SKM-1 (cell line): ENCODE measurements at regions not wholly inside any gene's neighbourhood (a gene's known extent, or its start where the extent isn't known, plus 50 kb on each side); places are given as distances from the start of the nearest gene placed in this dataset.
"Not testable (repeated sequence)": the region's sequence is repeated elsewhere in the genome, so short reads cannot be mapped to it uniquely, and the experiment has no call there.

Experiments used
- DNase-seq: peaks from one replicate; lab custom pipeline; 2025; ENCODE audit not compliant: unreplicated experiment; lab: John Stamatoyannopoulos, UW

- DNase-seq: no peak
Observed at GRCh38 chr4:82194329-82194728, 179.5 kb downstream of the HNRNPD start.

GRCh38 chr4:82192017-82192673, 181.6 kb downstream of the HNRNPD start:
- no peak for DNase-seq

DNA sequence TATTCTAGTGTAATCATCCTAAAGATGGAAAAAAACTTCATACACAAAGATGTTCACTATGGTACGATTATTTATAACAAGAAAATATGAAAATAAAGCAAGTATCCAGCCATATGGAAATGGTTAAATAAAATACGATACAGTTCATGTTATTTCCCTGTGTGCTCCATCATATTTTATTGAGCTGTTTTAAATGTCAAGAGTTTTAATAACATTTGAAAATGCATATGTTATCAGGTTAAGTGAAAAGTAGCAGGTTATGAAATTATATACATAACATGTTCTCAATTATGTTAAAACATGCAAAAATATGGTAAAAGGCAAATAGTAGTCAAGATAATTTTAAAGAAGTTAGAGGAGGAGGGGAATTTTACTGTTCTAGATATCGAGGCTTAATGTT, 192.0 kb downstream of the HNRNPD start:
- DNase-seq: no peak

GRCh38 chr4:82172186-82172585, 201.6 kb downstream of the HNRNPD start:
- no peak for DNase-seq

DNA sequence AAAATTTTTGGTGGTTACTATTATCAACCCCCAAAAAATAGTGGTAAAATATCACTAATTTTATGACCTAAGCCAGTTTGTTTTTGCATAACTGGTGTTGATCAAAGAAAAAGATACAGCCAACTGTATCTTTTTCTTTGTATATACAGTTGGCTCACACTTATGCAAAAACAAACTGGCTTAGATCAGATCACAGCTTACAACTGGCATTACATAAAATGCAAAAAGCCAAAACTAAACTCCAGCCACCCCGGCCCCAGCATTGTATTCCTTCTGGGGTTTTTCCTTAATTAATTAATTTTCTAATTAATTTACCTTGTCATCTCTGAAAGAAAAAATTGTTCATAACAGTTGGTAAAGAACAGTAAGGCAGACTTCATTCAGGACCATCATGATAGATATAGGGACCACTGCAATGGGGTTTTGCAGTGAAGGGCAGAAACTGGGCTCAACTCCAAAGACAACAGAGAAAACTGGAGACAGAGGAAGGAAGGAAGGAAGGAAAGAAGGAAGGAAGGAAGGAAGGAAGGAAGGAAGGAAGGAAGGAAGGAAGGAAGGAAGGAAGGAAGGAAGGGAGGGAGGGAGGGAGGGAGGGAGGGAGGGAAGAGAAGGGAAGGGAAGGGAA, 202.1 kb downstream of the HNRNPD start:
- no peak for DNase-seq

GRCh38 chr4:82149750-82150149, 224.0 kb downstream of the HNRNPD start:
- DNase-seq: no peak

DNA sequence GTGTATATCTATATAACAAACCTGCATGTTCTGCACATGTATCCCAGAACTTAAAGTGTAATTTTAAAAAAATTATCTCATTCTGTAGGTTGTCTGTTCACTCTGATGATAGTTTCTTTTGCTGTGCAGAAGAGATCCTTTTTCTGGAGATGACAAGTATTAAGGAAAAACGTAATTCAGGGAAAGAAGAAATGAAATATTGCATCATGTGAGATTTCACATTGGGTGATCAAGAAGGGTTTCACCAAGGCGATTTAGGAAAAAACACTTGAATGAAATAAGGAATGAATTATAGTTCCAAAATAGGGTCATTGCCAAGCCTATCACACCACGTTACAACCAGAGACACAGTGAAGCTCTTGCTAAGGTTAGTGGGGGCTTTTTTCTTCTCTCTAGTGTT, 227.9 kb downstream of the HNRNPD start:
- no peak for DNase-seq

DNA sequence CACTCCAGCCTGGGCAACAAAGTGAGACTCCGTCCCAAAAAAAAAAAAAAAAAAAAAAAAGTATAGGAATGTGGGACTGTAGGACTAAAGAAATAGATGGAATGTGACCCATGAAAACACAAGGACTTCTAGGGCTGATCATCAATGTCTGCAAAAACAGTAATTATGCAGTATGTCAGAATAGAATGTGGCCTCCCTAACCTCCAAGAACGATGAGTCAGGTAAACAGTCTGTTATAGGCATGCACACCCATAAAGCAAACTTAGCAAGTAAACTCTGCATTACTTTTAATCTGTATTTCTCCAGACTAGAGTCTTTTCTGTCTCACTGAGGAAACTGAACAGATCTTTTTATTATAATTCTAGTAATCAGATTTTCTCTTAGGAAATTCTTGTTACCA, 233.4 kb downstream of the HNRNPD start:
- DNase-seq: no peak

DNA sequence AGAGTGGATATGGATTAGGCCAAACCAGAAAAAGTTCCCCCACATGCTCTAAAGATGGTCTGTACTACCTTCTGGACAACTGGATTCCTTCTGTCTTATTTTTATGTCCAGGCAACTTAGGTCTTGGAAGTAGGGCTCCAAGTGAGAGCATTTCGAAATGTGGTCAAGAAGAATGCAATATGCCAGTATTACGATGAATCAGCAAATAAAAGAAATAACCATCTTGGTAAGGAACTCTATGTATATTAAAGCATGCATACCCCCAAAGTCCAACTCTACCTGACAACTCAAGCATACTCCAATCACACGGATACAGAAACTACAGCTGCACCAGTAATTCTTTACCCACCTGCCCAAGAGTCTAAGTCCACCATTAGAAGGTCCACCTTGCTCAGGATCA, 234.5 kb downstream of the HNRNPD start:
- no peak for DNase-seq

DNA sequence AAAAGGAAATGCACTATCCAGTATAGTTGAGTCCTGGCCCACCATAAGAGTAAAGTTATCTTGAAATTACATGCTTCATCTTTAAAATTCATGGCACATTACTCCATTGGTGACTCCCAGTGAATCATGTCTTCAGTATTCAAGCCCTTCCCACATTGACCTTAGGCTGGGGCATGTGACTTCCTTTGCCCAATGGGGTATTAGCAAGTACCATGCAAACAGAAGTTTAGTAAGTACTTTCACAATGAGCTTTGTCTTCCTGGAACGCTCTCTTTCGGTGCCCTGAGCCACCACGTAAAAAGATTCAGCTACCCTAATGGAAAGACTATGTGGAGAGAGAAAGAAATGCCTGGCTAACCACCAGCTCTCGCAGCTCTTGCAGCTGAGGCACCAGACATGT, 235.4 kb downstream of the HNRNPD start:
- no peak for DNase-seq

GRCh38 chr4:82136161-82136801, 237.5 kb downstream of the HNRNPD start:
- no peak for DNase-seq

DNA sequence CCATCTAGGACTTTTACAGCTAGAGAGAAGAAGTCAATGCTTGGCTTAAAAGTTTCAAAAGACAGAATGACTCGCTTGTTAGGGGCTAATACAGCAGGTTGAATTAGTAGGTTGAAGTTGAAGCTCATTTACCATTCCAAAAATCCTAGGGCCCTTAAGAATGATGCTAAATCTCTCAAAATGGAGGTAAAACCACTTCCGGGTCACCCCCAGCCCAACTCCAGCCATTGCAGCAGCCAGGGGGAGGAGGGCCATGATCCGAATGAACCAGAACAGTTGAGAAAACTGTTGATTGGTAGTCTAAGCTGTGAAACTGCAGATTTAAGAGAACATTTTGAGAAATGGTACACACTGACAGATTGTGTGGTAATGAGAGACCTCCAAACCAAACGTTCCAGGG, 245.4 kb downstream of the HNRNPD start:
- no peak for DNase-seq

GRCh38 chr4:82126512-82127040, 247.2 kb downstream of the HNRNPD start:
- no peak for DNase-seq

GRCh38 chr4:82125787-82126297, 247.9 kb downstream of the HNRNPD start:
- DNase-seq: no peak

- DNase-seq: no peak
Observed at GRCh38 chr4:82124932-82125786, 248.6 kb downstream of the HNRNPD start.

- DNase-seq: no peak
Observed at GRCh38 chr4:82124365-82124764, 249.4 kb downstream of the HNRNPD start.

DNA sequence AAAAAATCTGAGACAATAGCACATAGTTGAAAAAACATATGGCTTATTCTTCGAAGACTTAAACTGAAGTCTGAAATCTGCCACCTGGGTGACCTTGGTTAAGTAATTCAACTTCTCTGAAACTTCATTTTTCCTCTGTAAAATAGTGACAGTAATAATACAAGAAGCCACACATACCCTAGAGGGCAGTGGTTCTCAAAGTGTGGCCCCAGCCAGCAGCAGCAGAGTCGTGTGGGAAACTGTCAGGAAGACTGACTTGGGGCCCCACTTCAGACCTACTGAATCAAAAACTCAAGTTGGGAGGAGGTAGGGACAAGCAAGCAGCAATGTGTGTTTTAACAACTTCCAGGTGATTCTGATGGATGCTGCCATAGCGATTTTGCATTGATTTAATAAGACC, 249.9 kb downstream of the HNRNPD start:
- no peak for DNase-seq

GRCh38 chr4:82115183-82115582, 258.6 kb downstream of the HNRNPD start:
- DNase-seq: not testable (repeated sequence)

- no peak for DNase-seq
Observed at GRCh38 chr4:82108506-82108905, 265.3 kb downstream of the HNRNPD start.

- DNase-seq: no peak
Observed at GRCh38 chr4:82104578-82104977, 269.2 kb downstream of the HNRNPD start.

DNA sequence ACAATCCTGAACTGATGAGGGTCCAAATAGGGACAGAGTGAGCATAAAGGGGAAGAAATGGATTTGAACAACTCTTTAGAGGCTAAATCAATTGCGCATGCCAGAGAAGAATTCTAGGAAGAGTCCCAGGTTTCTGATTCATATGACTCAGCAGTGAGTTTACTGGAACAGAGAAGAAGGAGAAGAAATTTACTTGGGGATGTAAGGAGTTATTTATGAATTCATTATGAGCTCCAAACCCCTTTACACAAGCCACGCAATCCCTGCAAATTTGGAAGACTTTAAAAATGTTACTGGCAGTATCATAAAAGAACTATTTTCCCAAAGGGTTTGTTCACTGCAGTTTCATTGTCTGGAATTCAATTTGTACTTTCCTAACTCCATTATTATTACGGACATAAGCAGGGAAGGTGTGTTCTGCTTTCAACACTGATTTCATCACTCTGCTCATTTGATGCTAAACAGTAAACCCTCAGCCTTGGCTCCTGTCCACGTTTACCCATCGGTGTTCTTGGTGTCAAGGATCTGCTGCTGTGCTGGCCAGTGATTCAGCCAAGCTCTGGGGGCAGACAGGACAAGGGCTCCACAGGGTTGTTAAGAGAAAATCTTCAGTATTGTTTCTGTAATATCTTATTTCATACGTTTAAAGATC, 273.7 kb downstream of the HNRNPD start:
- no peak for DNase-seq
